GM12878 (cell line): ENCODE measurements at regions not wholly inside any gene's neighbourhood (a gene's known extent, or its start where the extent isn't known, plus 50 kb on each side); places are given as distances from the start of the nearest gene placed in this dataset.

Source experiments
- CTCF ChIP-seq, 3 experiments: IDR thresholded peaks in 2 of 3; conservative IDR thresholded peaks in 1 of 3; 2 replicates each; pipeline ENCODE4 v1.5.1; 2011; ENCODE audit warnings: low read depth in 3 of 3, low read length in 3 of 3, mild to moderate bottlenecking in 3 of 3, control low read depth in 2 of 3, moderate library complexity in 2 of 3, inconsistent platforms in 1 of 3, mixed read lengths in 1 of 3; ENCODE audit not compliant: control insufficient read depth in 2 of 3, insufficient read depth in 1 of 3; ENCODE audit errors: extremely low read depth in 1 of 3
- PBX3 ChIP-seq: IDR thresholded peaks from 2 replicates; pipeline ENCODE4 v1.6.1; 2011; ENCODE audit warnings: mild to moderate bottlenecking, low read depth, low read length, moderate library complexity; ENCODE audit not compliant: insufficient replicate concordance
- POLR2A ChIP-seq: IDR thresholded peaks from 2 replicates; pipeline ENCODE4 v1.6.1; 2011; ENCODE audit warnings: low read depth, mild to moderate bottlenecking, low read length
- POLR2AphosphoS5 ChIP-seq: IDR thresholded peaks from 2 replicates; pipeline ENCODE4 v1.6.1; 2011; ENCODE audit warnings: mild to moderate bottlenecking, low read length, inconsistent platforms
- RAD21 ChIP-seq: IDR thresholded peaks from 2 replicates; pipeline ENCODE4 v1.6.1; 2011; ENCODE audit warnings: mild to moderate bottlenecking, low read depth, low read length, moderate library complexity; ENCODE audit not compliant: insufficient read depth
- RCOR1 ChIP-seq: conservative IDR thresholded peaks from 2 replicates; pipeline ENCODE4 v1.6.1; 2012; ENCODE audit warnings: low read depth, low read length, improper control_type of control experiment
- STAT1 ChIP-seq: fragments of 450-650 bp; conservative IDR thresholded peaks from 2 replicates; pipeline ENCODE4 v1.6.1; 2014; ENCODE audit warnings: antibody characterized with exemption, mild to moderate bottlenecking
- STAT3 ChIP-seq: IDR thresholded peaks from 2 replicates; pipeline ENCODE4 v1.6.1; 2011; ENCODE audit warnings: low read depth, low read length, improper control_type of control experiment
- SUPT20H ChIP-seq: IDR thresholded peaks from 2 replicates; pipeline ENCODE4 v1.6.1; 2011; ENCODE audit warnings: low read depth, mild to moderate bottlenecking, low read length, moderate library complexity, borderline replicate concordance; ENCODE audit not compliant: control insufficient read depth
- TARDBP ChIP-seq: IDR thresholded peaks from 2 replicates; pipeline ENCODE4 v1.6.1; 2016; ENCODE audit warnings: borderline replicate concordance
- USF1 ChIP-seq: IDR thresholded peaks from 2 replicates; pipeline ENCODE4 v1.6.1; 2011; ENCODE audit warnings: borderline replicate concordance, low read depth, mild to moderate bottlenecking, moderate library complexity, mixed read lengths, low read length; ENCODE audit not compliant: insufficient read depth; ENCODE audit errors: extremely low read length
- WRNIP1 ChIP-seq: IDR thresholded peaks from 2 replicates; pipeline ENCODE4 v1.6.1; 2011; ENCODE audit warnings: low read depth, low read length, improper control_type of control experiment, borderline replicate concordance

- TF ChIP-seq CTCF (IDR thresholded peaks at IDR 0.05 in 2 of 3, conservative IDR thresholded peaks at IDR 0.05 in 1 of 3; ENCODE audit: control insufficient read depth in 2 of 3, extremely low read depth in 1 of 3, insufficient read depth in 1 of 3, low read depth in 3 of 3, low read length in 3 of 3) (no peak), POLR2A (no peak), TARDBP (no peak), RAD21 (no peak), POLR2AphosphoS5 (no peak), RCOR1 (no peak), SUPT20H (no peak), PBX3 (no peak), WRNIP1 (no peak), STAT1 (no peak), USF1 (no peak), STAT3 (no peak)
Observed at GRCh38 chr14:44795725-44796124, 166.0 kb downstream of the KLHL28 start.
